ENCODE measurements at regions not wholly inside any gene's neighbourhood (a gene's known extent, or its start where the extent isn't known, plus 50 kb on each side); places are given as distances from the start of the nearest gene placed in this dataset.

DNA sequence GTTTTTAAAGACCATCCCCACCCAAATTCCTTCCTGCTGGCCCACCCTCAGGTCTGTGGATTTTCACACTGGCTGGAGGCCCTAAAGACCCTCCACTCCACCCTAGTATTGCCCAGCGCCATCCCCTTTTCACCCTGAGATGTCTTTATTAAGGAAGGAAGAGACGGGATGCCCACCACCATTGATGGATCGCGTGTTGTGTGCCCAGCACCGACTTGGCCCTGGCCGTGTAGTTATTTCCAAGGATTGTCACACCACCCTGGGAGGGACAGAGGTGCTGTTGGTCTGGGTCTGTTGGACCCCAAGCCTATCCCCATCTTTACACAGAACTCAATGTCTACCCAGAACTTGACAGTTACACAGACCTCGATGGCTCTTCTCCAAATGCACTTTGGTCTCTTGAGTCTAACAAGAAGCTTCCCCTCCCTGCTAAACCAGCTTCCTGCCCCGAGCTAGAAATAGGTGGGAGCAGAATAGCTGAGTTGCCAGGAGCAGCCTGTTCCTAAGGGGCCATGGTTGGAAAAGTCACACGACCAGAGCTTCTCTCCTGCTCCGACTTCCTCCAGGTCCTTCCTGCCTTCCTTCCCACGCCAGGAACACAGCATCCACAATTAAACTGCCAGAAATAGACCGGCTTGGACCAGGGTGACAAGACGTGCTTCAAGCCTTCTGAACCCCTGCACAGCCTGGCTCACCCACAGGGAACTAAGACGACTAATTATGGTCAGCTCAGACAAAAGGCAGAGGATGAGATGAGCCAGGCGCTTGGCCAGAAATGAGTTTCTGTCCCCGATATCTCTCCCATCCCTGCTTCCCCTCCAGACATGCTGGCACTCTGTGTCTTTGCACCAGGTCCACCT lies 139.5 kb upstream of the CHST15 start:
- Mint-ChIP-seq H3K9me3 (ENCODE audit: low read depth) (peaks cover 12% of the 10 kb centered on the region), H3K4me1 (ENCODE audit: low read depth) (no peaks in the 10 kb centered on the region), H3K4me3 (ENCODE audit: unreplicated experiment) (no peak overlapping the region), H3K27ac (ENCODE audit: unreplicated experiment) (no peak overlapping the region), H3K36me3 (ENCODE audit: low read depth) (no peaks in the 10 kb centered on the region), H3K27me3 (ENCODE audit: low read depth) (peaks cover 19% of the 10 kb centered on the region)
- TF ChIP-seq, protein P1, sequence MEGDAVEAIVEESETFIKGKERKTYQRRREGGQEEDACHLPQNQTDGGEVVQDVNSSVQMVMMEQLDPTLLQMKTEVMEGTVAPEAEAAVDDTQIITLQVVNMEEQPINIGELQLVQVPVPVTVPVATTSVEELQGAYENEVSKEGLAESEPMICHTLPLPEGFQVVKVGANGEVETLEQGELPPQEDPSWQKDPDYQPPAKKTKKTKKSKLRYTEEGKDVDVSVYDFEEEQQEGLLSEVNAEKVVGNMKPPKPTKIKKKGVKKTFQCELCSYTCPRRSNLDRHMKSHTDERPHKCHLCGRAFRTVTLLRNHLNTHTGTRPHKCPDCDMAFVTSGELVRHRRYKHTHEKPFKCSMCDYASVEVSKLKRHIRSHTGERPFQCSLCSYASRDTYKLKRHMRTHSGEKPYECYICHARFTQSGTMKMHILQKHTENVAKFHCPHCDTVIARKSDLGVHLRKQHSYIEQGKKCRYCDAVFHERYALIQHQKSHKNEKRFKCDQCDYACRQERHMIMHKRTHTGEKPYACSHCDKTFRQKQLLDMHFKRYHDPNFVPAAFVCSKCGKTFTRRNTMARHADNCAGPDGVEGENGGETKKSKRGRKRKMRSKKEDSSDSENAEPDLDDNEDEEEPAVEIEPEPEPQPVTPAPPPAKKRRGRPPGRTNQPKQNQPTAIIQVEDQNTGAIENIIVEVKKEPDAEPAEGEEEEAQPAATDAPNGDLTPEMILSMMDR (IDR thresholded peaks at IDR 0.05), result no peak
- DNase-seq (ENCODE audit: low spot score), result no peak

DNA sequence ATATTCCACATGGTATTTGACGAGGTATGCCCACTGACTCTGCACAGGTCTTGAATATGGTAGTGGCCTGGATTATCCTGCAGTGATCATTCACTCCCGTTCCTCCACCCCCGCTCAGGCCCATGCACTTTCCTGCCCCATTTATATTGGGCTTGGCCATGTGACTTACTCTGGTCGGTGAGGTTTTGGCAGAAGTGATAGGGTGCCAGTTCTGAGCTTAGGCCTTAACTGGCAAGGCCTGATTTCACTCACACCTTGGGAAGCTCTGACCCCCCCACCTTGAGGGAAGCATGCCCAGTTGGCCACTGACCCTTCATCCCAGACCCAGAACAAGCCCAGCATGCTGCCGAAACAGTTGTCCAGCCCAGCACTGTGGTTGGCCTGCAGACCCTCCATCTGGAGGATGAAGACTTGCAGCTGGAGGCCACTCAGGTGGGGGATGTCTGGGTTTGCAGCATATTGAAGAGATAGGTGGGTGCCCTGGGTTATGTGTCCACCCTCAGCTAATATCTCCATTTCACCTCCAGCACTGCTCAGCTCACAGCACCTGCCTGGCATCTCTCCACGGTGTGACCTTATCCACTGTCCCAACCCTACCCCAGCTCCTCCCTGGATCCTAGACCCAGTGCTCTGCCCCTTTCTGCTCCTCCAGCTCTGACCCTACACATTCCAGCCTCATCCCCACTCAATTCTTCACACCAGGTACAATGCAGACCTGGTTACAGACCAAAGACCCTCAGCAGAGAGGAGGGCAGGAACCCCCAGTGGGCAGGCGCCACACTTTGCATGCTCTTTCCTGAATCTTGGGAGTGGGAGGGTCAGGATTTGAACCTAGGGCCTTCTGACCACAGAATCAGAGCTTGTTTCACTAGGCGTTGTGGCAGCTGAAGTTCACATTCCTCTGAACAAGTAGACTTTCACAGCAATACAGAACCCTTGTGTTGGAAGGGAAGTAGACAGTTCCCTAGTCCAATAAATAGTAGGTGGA lies 138.1 kb upstream of the CHST15 start:
- no peak for DNase-seq (ENCODE audit: low spot score)
- peaks cover 19% of the 10 kb centered on the region for H3K27me3 Mint-ChIP-seq (ENCODE audit: low read depth)
- H3K36me3 Mint-ChIP-seq (ENCODE audit: low read depth), result no peaks in the 10 kb centered on the region
- H3K27ac Mint-ChIP-seq (ENCODE audit: unreplicated experiment), result no peak overlapping the region
- no peak overlapping the region for H3K4me3 Mint-ChIP-seq (ENCODE audit: unreplicated experiment)
- H3K9me3 Mint-ChIP-seq (ENCODE audit: low read depth), result peaks cover 21% of the 10 kb centered on the region
- TF ChIP-seq, protein P1 (IDR thresholded peaks at IDR 0.05), result no peak
- no peaks in the 10 kb centered on the region for H3K4me1 Mint-ChIP-seq (ENCODE audit: low read depth)

DNA sequence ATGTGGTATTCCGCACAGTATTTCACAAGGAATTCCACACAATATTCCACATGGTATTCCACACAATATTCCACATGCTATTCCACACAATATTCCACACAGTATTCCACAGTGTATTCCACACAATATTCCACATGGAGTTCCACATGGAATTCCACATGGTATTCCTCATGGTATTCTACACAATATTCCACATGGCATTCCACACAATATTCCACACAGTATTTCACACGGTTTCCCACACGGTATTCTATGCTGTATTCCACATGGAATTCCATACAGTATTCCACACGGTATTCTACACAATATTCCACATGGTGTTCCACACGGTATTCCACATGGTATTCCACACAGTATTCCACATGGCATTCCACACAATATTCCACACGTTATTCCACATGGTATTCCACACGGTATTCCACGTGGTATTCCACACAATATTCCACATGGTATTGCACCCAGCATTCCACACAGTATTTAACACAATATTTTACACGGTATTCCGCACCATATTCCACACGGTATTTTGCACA lies 137.3 kb upstream of the CHST15 start:
- H3K4me3 Mint-ChIP-seq (ENCODE audit: unreplicated experiment), result no peak overlapping the region
- H3K36me3 Mint-ChIP-seq (ENCODE audit: low read depth), result no peaks in the 10 kb centered on the region
- H3K9me3 Mint-ChIP-seq (ENCODE audit: low read depth), result peaks cover 25% of the 10 kb centered on the region
- DNase-seq (ENCODE audit: low spot score), result no peak
- peaks cover 19% of the 10 kb centered on the region for H3K27me3 Mint-ChIP-seq (ENCODE audit: low read depth)
- peaks cover under 1% of the 10 kb centered on the region for H3K4me1 Mint-ChIP-seq (ENCODE audit: low read depth)
- TF ChIP-seq, protein P1 (IDR thresholded peaks at IDR 0.05), result no peak
- H3K27ac Mint-ChIP-seq (ENCODE audit: unreplicated experiment), result no peak overlapping the region

DNA sequence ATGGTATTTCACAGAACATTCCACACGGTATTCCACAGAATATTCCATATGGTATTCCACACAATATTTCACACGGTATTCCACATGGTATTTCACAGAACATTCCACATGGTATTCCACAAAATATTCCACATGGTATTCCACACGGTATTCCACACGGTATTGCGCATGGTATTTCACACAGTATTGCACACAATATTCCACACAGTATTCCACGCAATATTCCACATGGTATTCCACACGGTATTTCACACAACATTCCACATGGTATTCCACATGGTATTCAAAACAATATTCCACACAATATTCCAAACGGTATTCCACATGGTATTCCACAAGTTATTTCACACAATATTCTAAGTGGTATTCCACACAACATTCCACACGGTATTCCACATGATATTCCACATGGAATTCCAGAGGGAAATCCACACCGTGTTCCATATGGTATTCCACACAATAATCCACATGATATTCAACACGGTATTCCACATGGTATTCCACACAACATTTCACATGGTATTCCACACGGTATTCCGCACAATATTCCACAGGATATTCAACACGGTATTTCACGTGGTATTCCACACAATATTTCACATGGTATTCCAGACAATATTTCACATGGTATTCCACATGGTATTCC lies 136.7 kb upstream of the CHST15 start:
- H3K27me3 Mint-ChIP-seq (ENCODE audit: low read depth), result peaks cover 15% of the 10 kb centered on the region
- H3K4me1 Mint-ChIP-seq (ENCODE audit: low read depth), result peaks cover 7% of the 10 kb centered on the region
- TF ChIP-seq, protein P1 (IDR thresholded peaks at IDR 0.05), result no peak
- no peak overlapping the region for H3K4me3 Mint-ChIP-seq (ENCODE audit: unreplicated experiment)
- H3K9me3 Mint-ChIP-seq (ENCODE audit: low read depth), result peaks cover 25% of the 10 kb centered on the region
- no peak for DNase-seq (ENCODE audit: low spot score)
- H3K36me3 Mint-ChIP-seq (ENCODE audit: low read depth), result no peaks in the 10 kb centered on the region
- no peak overlapping the region for H3K27ac Mint-ChIP-seq (ENCODE audit: unreplicated experiment)
